ENCODE measurements at regions not wholly inside any gene's neighbourhood (a gene's known extent, or its start where the extent isn't known, plus 50 kb on each side); places are given as distances from the start of the nearest gene placed in this dataset.
"Not testable (repeated sequence)": the region's sequence is repeated elsewhere in the genome, so short reads cannot be mapped to it uniquely, and the experiment has no call there.

DNA sequence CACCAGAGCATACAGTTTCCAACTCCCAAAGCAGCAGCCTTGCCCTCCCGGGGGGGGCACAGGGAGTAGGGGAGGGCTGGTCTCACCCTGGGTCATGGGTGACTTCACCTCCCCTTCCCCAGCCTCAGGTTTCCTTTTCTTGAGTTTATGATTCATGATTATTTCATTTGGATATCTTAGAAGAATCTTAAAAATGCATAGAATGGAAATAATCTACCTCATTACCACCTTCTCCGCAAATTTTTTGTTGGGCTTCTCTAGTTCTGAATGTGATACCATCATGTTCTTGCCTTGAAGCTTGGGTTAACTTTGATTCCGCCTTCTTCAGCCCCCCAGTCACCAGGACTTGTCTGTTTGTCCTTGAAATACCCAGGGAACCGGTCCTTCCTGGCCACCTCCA is 148.8 kb upstream of the ROPN1 start:
- no peak for DNase-seq

DNA sequence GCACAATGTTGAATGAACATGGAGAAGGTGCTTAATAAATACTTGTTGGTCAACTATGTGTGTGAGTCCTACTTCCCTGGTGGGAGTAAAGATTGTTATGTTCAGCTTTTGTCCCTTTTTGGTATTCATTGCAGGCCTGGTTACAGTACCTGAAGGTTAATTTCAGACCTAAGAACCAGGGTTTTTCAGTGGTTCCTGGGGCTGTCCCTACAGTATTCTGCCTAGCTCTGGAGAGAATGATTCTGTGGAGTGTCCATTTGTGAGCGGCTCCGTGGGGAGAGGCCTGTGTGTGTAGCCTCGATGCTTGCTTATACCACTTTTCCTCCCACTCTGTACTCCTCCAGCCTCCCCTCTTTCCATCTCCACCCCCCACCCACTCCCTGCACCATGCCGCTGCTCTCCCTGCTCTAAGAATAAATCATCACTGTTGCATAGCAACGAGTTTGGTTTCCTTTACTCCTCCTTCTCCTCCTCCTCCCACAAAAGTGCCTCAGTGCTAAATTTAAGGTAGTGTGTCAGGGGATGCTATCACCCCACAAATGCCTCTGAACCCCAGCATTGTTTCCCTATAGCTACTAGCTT is 150.6 kb upstream of the ROPN1 start:
- no peak for DNase-seq

DNA sequence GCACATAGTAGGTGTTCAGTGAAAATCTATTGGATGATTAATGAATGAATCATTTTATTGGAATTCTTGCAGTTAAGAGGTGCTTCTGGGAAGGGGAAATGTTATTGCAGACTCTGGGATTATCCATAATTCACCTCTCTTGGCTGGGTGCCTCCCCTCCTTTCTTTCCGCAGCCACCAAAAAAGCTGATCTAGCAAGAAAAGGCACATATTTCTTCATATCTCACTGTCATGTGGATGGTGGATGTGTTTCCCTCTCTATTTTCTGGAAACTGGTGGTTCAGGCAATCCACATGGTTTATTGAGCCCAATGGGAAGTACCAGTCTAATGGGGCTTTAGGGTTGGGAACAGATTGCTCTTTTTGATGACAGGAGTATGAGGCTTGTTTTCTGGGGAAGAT is 151.1 kb upstream of the ROPN1 start:
- no peak for DNase-seq

DNA sequence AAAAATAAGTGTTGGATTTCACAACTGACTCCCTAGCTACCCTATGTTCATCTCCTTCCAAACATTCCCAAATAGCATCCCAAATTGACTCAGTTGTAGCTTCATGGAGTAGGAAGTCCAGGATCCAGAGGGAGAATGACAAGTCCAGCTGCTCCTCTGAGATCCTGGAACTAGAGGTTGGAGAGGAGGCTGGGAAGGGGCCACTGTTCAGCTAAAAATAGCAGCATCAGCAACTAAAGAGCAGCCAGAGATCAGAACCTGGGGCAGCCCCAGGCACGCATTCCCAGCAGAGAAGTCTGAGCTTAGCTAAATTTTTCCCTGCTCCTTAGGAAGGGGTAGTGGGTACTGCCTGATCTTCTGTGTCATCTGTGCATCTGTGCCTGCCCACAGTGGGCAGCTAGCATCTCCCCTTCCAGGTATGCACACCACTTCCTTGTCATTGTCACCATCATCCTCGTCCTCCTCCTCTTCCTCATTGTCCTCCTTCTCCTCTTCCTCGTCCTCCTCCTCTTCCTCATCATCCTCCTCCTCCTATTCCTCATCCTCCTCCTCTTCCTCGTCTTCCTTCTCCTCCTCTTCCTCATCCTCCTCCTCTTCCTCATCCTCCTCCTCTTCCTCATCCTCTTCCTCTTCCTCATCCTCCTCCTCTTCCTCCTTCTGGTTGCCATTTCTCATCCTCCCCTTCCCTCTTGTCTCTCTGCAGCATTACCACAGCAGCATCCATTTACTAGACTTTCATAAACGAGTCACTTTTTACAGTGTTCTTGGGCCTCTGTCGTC is 152.3 kb upstream of the ROPN1 start:
- DNase-seq: no peak

DNA sequence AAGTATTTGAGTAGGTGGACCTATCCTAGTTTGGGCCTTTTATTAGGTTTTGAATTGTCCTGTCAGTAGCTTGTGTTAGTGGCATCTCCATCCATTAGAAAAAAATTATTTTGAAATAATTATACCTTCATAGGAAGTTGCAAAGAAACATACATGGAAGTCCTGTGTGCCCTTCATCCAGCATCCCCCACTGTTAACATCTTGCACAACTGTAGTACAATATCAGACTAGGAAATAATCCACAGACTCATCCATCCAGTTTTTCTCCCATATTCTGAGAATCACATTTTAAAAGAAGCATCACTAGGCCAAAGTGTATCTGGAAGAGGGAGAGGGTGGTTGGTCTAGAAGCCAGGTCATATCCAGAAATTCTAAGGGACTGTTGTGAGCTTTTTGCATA is 155.5 kb upstream of the ROPN1 start:
- no peak for DNase-seq

DNA sequence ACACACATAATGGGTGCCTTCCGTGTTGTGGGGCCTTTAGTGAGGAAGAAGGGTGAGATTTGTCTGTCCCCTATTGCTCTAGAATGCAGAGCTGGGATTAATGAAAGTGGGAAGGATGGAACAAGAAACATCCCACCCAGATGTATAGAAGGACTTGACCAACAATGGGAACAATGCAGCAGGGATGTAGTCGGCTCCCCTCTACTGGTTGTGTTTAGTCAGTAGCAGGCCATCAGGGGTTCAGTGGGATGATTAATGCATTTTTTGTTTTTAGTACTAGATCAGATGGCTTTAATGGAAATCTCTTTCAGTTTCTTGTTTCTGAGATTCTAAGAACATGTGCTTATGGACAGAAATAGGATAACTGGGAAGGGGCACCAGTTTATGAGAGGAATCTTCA is 156.0 kb upstream of the ROPN1 start:
- no peak for DNase-seq

DNA sequence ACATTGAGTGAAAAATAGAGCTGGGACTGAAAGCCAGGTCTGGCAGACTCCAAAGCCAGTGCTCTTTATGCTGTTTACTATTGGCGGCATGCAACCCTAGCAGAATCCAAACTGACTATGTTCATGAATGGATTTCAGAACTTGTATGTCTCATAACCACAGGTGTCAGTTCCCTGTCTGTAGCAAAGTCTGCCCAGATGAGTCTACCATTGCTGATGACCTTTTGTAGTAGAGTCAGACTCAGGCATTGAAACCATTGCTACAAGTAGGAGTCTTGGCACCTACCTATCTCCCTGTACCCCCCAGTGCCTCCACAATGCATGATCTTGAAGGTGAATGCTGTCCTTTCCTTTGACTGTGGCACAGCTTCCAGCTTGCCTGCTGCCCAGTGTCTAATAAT is 157.2 kb upstream of the ROPN1 start:
- no peak for DNase-seq

DNA sequence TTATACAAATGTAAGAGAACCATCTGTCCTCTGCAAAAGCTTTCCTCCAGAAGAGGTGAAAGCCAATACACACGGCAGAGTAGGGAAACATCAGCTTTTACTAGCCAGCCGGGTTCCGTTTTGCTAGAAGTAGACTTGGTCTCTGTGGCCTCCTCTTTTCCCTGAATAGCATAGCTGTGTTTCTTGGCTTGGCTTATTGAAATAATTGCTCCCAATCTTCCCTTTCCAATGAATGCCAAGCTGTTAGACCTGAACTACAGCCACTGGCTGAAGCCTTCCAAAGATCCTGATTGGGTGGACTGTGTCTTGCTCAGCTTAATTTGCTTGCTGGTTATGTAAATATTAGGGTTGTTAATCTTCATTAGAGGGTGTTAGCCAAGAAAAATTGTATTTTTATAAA is 157.8 kb upstream of the ROPN1 start:
- DNase-seq: no peak

DNA sequence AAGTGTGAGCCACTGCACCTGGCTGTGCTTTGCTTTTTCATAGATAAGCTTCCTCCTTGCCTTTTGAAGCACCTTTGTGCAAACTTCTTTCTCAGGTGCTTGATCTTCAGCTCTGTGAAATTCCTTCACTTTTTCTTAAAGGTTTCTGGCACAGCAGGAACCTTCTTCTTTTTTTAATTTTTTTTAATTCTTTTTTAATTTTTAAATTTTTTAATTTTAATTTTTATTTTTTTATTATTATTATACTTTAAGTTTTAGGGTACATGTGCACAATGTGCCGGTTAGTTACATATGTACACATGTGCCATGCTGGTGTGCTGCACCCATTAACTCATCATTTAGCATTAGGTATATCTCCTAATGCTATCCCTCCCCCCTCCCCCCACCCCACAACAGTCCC is 161.0 kb upstream of the ROPN1 start:
- not testable (repeated sequence) for DNase-seq

DNA sequence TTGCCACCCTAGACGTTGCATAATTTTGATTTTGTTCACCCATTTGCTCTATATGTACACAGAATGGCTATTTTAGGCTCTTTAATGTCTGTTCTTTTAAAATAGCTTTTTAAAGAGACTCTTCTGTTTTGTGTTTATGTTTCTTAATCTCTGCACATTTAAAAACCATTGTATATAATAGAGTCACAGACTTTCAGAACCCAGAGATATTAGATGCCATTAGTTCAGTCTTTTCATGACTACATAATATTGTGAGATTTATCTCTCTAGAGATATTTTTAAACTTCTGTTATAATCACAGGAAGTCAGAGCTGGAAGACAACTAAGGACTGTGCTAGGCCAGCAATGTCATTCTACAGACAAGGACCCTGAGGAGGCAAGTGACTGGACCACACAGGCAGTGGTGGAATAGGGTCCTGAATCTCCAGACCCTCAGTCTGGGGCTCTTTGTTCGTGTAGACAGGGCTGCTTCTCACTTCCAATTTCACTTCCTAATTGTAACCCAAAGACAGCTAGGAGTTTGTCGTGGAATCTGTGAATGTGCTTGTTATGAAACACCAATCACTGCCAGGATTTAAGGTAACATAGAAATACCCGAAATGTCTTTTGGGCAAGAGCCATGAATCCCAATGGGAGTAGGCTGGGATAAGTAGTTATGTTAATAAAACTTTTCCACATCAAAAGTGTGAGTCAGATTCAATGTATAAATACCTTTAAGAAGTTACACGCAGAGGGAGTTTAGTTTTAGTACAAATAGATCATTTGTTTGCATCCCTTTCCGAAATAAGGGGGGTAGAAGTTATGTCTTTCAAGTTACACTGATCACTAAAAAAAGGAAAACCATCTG is 165.2 kb upstream of the ROPN1 start:
- DNase-seq: no peak

DNA sequence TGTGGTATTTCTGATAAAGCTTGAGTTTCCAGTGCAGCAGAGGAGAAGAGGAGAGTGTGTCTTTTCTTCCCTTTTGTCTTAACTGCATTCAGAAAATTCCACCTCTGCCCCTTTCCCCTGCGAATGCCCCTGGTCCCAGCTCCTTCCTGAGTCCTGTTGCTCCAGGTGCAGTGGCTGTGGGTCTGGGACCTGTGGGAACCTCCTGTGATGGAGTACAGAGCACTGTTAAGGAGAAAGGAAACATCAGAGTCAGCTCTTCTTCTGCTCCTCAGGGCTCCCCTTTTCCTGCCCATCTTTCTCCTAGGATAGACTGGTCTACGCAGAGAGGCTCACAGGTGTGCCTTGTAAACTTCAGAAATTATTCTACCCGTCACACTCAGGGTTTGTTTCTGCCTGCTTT is 165.8 kb upstream of the ROPN1 start:
- DNase-seq: no peak

DNA sequence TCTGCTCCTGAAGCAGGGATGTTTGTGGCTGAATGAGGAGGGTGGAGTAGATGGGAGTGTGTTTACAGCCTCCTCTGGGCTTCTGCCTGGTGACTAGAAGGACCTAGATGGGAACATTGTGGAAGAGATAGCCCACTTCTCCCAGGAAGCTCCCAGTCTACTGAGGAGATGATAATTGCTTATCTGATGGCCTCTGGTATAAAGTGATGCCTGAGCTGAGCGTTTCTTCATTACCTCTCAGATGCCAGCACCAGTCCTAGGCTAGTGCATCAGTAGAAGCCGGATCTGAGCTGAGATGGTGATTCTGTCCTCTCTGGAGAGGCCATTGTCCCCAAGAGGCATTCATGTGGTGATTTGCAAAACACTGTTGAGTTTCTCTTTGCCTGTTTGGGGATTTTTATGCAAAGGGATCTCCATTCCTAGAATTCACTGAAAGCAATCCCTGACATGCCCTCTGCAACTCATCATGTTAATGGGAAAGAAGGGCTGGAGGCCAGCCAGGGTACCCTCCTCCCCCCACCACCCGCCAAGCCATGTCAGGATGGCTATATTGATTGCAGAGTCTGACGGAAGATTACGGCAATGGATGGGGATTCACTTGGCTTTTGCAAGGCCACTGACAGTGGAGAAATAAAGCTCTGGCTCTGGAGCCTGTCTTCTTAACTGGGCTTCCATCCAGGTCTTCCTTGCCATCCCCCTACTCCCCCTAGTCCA is 166.4 kb upstream of the ROPN1 start:
- no peak for DNase-seq

DNA sequence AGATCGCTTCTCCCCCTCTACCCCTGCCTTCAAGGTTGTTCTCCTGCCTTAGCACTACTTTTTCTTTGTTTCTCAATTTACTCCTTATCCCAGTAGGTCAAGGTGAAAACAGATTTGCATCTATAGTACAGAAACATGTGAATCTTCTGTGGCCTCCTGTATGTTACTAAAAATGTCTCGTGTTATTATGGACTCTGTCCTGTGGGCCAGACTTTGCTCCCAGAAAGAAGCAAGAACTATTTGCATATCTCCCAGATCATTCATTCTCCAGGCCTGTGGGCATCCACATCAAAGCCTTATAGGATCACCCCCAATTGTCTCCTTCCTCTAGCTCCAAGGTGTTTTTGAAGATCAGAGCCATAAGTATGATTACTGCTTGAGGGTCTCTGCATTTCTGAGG is 169.5 kb upstream of the ROPN1 start:
- DNase-seq: no peak

DNA sequence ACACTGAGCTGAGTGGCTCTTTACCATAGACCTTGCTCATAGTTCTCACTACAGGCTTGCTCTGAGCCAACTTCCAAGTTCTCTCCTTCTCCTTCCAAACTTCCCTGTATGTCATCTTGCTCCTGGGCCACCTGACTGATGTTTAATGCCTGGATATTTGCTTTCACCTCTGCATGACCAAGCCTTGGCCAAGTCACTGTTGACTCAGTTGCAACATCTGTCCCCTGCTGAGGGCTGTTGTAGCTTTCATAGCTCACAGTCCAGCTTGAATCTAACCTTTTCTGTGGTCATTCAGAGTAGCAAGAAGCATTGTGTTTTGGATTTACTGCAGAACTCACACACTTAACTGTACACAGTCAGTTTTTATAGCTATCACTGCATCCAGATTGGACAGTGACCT is 171.8 kb upstream of the ROPN1 start:
- no peak for DNase-seq

DNA sequence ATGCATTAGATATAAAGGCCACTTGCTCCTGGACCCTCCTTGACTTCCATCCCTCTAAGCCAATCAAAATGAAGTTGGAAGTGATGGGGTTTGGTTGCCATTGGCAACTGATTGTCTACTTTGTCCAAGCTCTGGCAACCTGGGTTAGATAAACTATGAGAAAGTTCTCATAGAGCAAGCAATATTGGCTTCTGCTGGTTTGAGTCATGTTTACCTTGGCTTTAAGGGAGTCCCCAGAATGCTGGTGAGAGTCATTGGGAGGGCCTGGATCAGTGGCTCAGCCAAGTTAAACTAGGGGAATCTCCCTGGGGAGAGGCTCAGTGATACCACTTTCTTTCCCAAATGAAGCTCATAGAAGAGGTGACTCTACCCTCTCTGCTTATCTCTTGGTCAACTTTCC is 176.3 kb upstream of the ROPN1 start:
- DNase-seq: no peak

DNA sequence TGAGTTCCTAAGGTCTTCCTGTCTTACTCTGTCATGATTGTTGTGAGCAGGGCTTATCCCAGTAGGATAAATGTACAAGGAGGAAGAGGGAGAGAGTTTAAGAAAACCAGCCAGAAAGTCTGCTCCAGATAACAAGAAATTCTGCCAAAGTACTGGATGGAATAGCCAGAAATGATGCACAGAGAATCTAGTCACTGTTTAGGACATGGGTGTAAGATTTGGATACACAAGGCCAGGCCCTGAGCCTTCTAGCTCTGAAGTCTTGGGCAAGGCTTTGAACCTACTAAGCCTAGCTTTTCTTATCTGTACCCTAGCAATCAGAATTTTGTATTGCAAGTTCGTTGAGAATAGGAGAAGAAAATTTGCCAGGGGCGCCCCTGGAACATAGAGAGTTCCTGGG is 180.4 kb upstream of the ROPN1 start:
- no peak for DNase-seq

DNA sequence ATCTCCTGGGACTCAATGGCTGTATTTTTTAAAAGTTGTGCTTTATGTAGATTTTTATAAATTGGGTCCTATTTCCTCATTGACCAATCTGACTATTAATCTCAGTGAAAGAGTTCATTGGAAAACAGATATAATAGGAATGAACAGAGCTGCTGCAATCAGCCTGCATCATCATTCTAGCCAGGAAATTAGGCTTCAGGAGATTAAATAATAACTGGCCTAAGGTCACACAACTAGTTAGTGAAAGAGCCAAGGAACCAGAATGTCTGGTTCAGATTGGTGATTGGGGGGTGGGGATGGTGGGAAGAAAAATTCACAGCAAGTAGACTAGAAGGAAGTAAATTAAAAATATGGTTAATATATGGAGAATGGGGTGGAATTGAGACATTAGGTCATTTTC is 180.9 kb upstream of the ROPN1 start:
- no peak for DNase-seq

DNA sequence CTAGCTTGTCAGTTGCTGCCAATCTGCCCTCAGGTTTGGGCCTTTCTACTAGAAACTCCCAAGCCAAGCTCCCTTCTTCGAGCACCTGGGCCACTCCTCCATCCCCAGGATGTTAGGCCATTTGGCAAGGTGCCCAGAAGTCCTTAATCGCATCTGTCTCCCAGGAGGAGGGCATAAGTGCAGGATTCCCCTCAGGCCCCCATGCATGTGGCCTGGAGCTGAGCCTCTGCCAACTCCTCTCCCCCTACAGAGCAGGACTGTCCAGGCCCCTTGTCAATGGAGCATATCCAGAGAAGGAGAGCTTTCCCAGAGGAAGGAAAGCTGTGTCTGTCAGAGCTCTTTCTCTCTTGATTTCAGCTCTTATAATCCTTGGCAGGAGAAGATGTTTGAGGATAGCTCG is 182.6 kb upstream of the ROPN1 start:
- no peak for DNase-seq

DNA sequence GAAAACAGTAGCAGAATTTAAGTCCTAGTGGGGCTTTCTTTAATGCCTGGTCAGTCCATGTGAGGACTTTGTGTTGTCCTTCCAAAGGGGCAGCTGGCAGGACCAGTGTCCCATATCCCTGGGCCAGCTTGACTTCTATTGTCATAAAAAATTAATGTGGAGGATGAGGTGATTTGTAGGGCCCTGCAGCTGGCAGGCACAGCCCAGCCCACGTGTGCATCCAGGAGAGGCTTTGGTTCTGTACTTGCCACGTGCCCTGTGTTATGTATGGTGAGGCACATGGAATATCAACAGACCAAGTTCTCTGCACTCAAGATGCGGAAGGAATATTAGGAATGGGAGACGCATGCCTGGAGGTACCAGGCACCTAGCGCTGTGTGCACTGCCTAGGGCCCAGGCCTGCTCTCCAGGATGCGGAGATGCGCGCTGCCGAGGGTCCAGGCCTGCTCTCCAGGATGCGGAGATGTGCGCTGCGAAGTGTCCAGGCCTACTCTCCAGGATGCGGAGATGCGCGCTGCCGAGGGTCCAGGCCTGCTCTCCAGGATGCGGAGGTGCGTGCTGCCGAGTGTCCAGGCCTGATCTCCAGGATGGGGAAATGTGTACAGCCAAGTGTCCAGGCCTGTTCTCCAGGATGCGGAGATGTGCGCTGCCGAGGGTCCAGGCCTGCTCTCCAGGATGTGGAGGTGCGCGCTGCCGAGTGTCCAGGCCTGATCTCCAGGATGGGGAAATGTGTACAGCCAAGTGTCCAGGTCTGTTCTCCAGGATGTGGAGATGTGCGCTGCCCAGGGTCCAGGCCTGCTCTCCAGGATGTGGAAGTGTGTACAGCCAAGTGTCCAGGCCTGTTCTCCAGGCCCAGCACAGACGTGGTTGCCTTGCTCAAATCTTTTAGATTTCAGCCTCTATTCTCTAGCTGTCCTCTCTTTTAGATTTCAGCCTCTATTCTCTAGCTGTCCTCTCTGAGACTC is 183.3 kb upstream of the ROPN1 start:
- no peak for DNase-seq

DNA sequence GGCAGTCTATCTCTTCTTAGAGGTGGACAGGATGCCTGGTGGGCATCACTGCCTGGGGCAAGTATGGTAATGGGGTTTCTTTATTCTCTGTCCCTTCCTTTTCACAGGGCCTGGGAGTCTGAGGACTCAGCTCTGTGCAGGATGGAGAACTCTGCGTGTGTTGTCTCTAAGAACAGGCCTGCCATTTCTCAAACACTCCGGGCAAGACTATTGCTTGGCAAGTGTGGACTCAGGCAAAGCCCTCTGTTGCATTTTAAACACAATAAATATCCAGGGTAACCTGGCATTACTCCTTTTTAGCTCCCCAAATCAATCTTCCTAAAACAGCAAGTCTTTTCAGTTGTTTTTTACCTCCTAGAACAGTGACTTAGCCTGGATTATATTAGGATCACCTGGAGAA is 185.1 kb upstream of the ROPN1 start:
- no peak for DNase-seq

DNA sequence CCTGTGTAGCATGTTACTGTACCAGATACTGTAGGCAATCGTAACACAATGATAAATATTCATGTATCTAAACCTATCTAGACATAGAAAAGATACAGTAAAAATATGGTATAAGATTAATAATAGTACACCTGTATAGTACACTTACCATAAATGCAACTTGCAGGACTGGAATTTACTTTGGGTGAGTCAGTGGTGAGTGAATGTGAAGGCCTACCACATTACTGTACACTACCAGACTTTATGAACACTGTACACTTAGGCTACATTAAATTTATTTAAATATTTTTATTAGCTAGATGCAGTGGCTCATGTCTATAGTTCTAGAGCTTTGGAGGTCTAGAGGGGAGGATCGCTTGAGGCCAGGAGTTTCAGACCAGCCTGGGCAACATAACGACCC is 186.6 kb upstream of the ROPN1 start:
- no peak for DNase-seq

DNA sequence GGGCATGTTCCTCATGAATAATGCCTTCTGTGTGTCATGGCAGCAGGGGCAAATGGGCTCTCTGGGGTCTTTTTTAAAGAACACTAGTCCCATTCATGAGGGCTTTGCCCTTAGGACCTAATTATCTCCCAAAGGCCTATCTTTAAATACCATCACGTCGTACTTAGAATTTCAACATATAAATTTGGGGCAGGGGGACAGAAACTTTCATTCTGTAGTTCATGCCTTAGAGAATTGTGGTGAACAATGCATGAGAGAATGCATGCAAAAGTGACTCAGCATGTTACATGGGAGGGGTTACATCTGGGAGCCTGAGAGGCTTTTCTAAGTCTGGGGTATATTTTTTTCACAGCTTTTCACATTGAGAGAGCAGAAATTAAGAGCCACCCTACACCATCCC is 208.5 kb upstream of the ROPN1 start:
- no peak for DNase-seq
